HG03060 (cell line): ENCODE measurements at regions not wholly inside any gene's neighbourhood (a gene's known extent, or its start where the extent isn't known, plus 50 kb on each side); places are given as distances from the start of the nearest gene placed in this dataset.
"Not testable (repeated sequence)": the region's sequence is repeated elsewhere in the genome, so short reads cannot be mapped to it uniquely, and the experiment has no call there.

Source experiments
- ATAC-seq: cut with Tn5 transposase; IDR thresholded peaks from one replicate; pipeline ENCODE4 v1.9.1; 2021; ENCODE audit warnings: low read depth, moderate number of reproducible peaks; ENCODE audit not compliant: unreplicated experiment

DNA sequence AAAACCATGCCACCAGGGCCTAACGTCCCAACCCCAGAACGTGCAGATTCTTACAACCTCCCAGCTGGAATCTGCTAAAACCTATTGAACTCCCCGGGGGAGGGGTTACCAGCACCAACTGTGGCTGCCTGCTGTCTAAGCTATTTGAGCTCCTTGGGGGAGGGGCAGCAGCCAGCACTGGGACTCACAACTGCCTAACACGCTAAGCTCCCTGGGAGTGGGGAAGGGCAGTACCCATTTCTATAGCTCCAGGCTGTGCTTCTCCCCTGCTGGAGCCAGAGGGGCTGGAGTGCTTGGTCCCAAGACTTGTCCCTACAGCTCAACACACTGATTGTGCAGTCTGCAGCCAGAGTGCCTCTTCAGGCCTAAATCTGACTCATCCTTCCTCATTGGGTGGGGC, 459.8 kb upstream of the FGF16 start:
- no peak for ATAC-seq

DNA sequence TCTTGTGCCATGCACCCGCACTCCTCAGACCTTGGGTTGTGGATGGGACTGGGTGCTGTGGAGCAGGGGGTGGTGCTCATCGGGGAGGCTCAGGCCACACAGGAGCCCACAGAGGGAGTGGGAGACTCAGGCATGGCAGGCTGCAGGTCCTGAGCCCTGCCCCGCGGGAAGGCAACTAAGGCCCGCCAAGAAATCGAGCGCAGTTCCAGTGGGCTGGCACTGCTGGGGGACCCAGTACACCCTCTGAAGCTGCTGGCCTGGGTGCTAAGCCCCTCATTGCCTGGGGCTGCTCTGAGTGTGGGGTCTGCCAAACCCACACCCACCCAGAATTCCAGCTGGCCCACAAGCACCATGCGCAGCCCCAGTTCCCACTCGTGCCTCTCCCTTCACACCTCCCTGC, 450.5 kb upstream of the FGF16 start:
- ATAC-seq = no peak

DNA sequence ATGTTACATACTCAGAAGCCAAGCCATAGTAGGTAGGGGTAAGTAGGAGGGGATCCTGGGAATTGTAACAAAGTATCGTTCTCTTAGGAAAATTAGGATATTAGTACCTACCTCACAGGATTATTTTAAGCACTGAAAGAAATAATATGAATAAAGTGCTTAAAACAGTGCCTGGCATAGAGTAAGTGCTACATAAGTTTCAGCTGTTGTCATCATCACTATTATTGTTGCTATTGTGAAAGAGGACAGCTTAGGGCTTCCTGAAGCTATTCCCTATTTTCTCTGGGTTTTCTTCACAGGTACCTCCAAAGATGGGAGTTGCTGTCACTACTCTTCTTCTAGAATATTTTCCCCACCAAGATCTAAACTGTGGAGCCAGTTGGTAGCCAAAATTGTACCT, 443.7 kb upstream of the FGF16 start:
- ATAC-seq = no peak

DNA sequence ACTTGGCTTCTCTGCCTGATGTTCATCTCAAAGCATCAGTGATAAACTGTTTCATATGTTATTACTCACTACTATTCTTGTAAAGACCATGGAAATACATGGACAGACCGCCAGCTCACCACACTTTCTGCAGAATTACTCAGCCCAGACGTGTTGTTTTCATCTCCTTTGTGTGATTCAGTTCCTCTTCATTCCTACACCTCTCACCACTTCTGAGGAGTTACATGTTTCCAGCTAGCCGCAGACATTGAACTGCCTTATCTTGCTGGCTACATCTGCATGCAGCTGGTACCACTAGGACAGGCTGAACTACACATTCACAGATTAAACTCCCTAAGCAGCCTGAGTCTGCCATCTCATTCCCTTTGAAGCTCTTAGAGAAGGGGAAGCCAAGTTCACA, 443.2 kb upstream of the FGF16 start:
- no peak for ATAC-seq

DNA sequence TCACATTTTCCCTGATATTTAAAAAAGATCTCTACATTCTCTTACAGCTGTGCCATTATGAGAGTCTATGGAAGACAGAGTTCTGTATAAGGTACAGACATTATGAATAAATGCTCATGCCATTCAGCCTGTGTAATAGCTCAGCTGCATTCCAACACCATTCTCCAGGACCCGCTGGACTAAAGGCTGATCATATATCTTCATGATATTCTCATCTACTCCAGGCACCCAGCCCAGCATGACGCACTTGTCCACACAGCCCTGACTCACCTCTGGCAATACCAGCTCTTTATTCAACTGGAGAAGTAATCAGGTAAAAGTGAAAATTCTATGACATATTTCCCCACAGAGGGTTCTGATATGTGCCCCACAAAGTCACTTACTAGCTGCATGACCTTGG, 437.5 kb upstream of the FGF16 start:
- no peak for ATAC-seq

DNA sequence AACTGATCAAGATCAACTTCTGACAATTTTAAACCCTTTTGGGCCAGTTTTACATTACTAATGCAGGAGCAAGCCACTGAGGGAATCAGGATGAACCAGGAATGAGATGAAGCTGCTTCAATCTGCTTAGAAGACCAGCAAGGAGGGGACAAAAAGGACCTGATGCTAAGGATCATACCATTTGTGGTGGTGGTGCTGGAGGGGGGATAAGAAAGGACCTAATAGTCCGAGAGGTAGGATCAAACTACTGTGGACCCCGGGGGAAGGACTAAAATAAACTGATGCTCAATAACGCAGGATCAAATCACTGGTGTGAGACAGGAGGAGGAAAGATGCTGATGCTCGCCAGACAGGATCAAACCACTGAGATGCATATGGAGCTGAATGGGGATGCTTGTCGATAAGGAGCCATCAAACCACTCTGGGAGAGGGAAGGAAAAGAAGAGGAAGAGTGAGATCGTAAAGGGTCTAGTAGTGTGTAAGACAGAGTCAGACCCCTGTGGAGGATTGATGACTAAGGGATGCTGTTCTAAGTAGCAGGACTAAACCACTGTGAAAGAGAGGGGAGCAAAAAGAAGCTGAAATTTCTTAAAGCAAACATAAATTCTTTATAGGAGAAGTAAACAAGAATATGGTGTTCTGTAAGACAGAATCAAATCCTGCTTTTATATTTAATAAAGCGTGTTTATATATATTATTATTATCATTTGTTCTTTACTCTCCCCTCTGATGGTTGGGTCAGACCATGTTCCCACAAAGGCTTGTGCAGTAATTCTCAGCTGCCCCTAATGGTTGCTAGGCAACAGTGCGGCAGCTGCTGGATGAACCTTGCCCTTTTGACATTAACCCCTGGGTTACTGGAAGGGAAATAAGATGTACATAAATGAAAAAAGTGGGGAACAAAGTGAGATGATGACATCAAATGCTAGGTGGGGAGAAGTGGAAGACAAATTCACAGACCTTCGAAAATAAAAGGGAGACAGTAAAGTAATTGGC, 432.5 kb upstream of the FGF16 start:
- ATAC-seq = no peak

DNA sequence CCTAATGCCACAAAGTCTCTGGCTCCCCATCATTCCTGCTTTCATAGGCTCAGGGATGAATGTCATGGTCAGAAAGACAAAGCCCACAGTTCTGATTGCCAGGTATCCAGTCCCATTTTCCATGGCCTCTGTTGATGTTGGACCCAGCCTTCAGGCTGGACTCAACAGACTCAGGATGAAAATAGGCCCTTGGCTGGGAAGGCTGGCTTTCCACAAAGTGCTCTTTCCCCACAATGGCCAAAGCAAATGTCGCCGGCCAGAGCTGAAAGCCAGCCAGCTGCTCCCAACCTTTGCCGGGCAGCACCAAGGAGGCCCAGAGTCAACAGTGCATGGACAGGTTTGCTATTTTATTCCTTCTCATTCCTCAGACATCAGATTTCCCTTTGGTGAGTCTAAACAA, 430.1 kb upstream of the FGF16 start:
- no peak for ATAC-seq

DNA sequence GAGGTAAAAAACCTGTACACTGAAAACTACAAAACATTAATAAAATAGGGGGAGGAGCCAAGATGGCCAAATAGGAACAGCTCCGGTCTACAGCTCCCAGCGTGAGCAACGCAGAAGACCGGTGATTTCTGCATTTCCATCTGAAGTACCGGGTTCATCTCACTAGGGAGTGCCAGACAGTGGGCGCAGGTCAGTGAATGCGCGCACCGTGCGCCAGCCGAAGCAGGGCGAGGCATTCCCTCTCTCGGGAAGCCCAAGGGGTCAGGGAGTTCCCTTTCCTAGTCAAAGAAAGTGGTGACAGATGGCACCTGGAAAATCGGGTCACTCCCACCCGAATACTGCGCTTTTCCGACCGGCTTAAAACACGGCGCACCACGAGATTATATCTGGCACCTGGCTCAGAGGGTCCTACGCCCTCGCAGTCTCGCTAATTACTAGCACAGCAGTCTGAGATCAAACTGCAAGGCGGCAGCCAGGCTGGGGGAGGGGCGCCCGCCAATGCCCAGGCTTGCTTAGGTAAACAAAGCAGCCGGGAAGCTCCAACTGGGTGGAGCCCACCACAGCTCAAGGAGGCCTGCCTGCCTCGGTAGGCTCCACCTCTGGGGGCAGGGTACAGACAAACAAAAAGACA, 400.9 kb upstream of the FGF16 start:
- not testable (repeated sequence) for ATAC-seq

DNA sequence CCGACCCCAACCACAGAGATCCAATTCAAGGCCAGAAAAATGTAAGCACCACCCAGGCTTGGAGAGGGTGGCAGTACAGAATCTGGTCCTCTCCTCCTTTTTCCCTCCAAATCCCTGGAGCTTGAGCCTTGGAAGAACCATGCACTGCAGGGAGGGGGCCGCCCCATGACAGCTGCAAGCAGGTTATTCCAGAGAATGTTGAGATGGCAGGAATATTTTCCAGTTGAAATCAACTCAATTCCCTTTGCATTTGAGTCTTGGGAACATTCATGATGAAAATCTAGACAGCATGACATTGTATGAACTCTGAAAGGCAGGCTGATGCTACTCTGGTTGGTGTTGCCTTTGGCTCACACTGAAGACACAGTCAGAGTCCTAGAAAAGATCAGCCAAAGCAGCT, 386.6 kb upstream of the FGF16 start:
- no peak for ATAC-seq

DNA sequence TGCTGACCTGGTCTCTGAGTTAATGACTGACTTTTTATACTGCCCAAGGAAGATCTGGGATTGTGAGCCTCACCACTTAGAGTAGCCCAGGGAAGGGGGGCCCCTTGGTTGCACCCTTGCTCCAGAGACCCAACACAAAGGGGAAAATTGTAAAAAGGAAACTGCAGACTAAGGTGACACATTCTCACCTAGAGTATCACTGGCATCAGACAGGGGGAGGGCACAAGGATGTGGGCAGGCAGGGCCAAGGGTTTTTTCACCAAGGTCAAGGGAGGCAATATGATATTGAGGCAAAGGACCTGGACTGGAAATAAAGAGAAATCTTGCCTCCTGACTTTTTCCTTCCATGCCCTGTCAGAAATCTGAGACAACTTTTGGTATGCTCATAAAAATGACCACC, 386.2 kb upstream of the FGF16 start:
- no peak for ATAC-seq

DNA sequence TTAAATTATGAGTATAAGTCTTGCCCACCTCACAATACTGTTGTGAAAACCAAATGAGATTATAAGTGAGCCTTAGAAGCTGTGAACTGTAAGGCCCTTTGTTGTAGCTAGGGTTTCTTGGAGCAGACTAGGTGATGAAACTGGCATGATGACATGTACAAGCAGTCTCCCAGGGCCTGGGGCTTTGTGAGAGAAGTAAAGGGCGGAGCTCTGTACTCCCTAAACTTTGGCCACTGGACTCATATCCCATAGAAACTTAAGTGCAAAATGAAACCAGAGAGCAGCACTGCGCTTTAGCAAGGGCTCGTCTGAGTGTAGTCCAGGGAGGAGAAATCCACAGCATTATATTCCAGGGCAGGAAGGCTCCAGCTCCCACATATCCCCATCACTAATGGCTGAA, 385.6 kb upstream of the FGF16 start:
- ATAC-seq = no peak

DNA sequence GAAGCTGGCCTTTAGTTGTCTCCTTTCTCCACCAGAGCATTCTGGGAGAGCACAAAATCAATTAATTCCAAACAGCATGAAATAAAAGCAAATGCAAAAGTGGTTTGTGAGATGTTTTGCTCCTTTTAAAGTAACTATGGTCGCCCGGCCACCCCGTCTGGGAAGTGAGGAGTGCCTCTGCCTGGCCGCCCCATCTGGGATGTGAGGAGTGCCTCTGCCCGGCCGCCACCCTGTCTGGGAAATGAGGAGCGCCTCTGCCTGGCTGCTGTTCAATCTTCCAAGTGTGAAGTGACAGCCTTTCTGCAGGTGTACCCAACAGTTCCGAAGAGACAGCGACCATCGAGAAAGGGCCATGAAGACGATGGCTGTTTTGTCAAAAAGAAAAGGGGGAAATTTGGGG, 381.3 kb upstream of the FGF16 start:
- ATAC-seq = no peak

DNA sequence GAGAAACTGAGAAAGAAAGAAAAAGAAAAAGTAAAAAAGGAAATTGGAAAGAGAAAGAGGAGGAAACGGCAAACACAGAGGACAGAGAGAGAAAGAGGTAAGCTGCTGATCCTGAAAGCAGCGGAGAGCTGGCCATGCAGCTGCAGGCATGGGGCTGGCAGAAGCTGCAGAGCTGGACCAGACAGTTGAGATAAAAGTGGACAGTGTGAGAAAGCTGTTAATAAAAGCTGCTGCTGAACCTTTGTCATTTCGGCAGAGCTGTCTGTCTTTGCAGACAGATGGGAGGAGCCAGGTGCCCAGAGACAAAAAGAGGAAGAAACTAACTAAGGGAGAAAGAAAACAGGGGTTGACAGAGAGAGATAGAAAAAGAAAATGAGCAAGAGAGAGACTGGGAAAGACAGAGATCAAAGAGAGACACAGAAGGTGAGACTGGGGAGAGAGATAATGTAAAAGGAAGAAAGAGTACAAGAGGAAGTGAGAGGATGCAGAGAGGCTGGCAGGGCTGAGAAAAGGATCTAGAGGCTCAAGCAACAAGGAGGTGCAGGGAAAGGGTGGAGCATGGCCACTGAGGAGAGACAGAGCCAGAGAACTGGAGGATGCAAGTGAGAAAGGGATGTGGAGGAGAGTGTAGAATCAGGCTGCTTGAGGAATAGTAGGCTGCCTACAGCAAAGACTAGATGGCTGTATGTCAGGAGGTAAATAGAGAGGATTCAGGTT, 376.8 kb upstream of the FGF16 start:
- no peak for ATAC-seq

DNA sequence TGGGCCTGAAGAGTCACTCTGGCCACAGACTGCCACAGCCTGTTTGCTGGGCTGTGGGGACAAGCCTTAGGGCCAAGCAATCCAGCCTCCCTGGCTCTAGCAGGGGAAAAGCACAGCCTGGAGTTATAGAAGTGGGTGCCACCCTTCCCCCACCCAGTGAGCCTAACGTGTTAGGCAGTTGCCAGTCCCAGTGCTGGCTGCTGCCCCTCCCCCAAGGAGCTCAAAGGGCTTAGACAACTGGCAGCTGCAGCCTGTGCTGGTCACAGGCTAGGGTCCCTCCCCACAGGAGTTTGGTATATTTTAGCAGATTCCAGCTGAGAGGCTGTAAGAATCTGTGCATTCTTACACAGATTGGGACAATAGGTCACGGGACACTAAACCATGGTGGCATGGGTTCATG, 370.3 kb upstream of the FGF16 start:
- no peak for ATAC-seq

DNA sequence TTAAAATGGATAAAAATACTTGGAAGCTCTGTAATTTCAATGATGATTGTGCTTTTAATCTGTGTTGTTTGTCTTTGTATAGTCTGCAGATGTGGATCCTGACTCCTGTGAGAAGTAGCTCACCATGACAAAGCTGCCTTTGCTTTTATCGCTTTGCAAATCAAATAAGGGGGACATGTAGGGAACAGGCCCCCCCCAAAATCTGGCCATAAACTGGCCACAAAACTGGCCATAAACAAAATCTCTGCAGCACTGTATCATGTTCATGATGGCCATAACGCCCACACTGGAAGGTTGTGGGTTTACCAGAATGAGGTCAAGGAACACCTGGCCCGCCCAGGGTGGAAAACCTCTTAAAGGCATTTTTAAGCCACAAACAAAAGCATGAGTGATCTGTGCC, 366.0 kb upstream of the FGF16 start:
- not testable (repeated sequence) for ATAC-seq

DNA sequence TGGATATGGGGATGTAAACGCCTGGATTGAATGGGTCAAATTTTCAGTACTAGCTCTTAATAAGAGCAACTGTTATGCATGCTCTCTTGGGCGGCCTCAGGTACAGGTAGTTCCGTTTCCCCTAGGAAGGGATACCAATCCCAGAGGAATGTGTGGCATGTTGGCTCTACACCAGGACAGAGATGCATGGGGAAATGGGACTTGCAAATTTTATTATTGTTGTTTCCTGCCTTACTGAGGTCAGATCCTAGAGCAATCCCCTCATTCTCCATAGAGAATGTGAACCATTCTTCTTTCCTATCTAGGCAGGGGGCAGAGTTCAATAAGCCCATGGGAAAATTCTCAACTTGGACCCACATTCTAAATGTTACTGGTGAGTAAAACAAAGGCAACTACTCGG, 361.8 kb upstream of the FGF16 start:
- ATAC-seq = no peak

DNA sequence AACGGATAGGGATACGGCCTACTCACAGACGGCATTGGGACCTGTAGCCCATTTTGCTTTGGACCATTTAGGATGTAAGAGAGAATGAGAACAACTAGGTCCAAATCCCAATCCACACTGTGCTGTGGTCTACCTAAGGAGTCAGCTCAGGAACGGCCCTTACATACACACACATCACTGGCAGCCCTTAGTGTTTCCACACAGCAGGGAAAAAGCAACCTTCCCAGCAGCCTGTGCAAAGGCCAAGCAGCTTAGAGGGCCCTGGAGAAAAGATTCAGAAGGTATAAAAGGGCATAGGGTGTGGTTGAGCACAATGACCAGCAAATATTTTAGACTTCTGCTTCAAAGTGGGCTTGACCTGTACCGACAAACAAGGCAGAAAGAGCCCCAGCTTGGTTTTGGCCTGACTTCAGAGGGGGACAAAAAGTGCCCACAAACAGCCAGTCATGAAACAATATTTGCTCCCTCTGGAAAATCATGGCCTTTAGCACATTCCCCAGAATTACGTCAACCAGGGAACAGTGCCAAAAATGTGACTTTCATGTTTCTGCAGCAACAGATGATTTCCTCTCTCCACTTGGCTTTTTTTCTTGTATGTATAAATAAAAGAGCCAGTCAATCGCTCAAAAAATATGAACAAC, 359.5 kb upstream of the FGF16 start:
- ATAC-seq = no peak

DNA sequence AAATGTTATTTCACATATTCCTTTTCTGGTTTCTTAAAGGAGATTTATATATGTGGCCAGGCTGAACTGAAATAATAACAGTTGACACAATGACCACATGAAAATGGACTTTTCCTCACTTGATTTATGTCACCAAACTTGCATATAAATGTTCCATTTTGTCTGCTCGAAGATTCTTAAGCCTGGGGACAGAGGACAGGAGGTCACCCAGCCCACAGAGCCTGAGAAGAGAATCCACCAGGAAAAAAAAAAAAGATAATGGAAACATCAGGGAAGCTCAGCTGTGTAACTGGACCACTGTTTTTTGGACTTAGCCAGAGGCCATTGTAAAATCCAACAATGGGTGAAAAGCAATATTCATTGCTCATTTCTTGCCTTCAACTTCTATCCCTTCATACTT, 359.0 kb upstream of the FGF16 start:
- no peak for ATAC-seq

DNA sequence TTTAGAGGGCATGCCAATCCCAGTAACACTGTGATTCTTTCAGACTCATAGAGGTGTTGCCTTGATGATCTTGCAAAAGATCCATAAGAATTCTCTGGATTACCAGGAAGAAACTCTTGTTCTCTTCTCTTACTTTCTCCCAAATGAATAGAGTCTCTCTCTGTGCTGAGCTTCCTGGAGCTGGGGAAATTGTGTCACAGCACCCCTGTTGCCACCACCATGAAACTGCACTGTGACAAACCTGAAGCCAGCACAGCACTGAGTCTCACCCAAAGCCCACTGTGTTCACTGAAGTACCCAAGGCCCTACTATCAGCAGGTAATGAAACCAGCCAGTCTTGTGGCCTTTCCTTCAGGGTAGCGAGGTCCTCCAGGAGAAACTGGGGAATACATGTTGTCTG, 332.7 kb upstream of the FGF16 start:
- ATAC-seq = no peak

DNA sequence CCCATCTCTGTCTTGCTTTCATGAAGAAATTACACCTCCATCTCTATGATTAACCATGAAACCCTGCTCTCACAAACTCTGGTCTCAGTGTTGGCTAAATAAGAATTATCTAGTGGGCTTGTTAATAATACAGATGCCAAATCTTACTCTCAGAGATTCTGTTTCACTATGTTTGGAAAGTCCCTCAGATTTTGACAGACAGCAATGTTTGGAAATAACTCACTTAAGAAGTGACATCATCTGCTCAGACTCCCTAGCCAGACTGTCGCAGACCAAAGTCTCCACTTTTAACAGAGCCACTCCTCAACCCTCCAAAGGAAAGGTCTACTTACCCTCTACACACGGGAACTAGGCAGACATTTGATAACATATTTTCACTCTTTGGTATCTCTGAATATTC, 328.5 kb upstream of the FGF16 start:
- no peak for ATAC-seq

DNA sequence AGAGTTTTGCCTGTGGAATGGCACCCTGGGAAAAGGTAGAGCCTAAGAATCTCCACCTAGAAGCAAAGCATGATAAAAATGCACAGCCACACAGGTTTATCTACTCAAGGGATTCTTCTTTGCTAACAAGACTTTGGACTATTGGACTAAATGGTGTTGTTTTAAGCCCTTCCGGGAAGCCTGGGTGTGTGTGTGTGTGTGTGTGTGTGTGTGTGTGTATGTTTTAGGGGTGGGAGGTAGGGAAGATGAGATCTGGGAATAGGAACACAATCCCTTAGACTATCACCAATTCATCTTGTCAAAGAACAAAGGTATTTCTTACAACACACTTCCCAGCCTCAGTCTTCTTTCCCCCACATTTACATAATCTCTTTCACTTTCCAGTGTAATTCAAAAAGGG, 327.5 kb upstream of the FGF16 start:
- ATAC-seq = no peak
